MCF 10A (cell line): ENCODE measurements at regions not wholly inside any gene's neighbourhood (a gene's known extent, or its start where the extent isn't known, plus 50 kb on each side); places are given as distances from the start of the nearest gene placed in this dataset.
A peak's percentile ranks its signal among the peaks of the same experiment; 100 is the strongest.

Experiments
- BruUV-seq: library from RNA; stranded (reverse); fragments of 400-500 nt; replicated peaks from 2 replicates; lab custom pipeline; 2021; lab: Mats Ljungman, UMichigan
- CTCF ChIA-PET: fragments of 300-600 bp; sonication (Branson Sonifier 250); formaldehyde crosslinking; extraction: SDS; loops from one replicate; lab custom pipeline; 2021; ENCODE audit warnings: antibody characterized with exemption, inconsistent platforms; lab: Yijun Ruan, JAX
- POLR2A ChIA-PET: fragments of 300-600, 350-650 bp; sonication (Branson Sonifier 250); formaldehyde crosslinking; extraction: SDS; loops from one replicate; lab custom pipeline; 2020; ENCODE audit warnings: antibody characterized with exemption, inconsistent platforms; lab: Yijun Ruan, JAX
- DNase-seq: peaks from one replicate; pipeline ENCODE4 v3.0.0-alpha.2; 2018; ENCODE audit not compliant: unreplicated experiment
- H3K27ac Mint-ChIP-seq: one replicate; pipeline ENCODE4 v1.8.0; 2022; ENCODE audit warnings: mild to moderate bottlenecking, low read depth, mixed read lengths; ENCODE audit not compliant: unreplicated experiment
- H3K27me3 Mint-ChIP-seq: one replicate; pipeline ENCODE4 v1.8.0; 2022; ENCODE audit warnings: mixed read lengths; ENCODE audit not compliant: insufficient read depth, unreplicated experiment
- H3K36me3 Mint-ChIP-seq: one replicate; pipeline ENCODE4 v1.8.0; 2022; ENCODE audit warnings: mild to moderate bottlenecking, moderate library complexity, mixed read lengths; ENCODE audit not compliant: insufficient read depth, unreplicated experiment
- H3K4me1 Mint-ChIP-seq: one replicate; pipeline ENCODE4 v1.8.0; 2022; ENCODE audit warnings: mixed read lengths; ENCODE audit not compliant: insufficient read depth, unreplicated experiment
- H3K4me3 Mint-ChIP-seq: one replicate; pipeline ENCODE4 v1.8.0; 2022; ENCODE audit warnings: mild to moderate bottlenecking, moderate library complexity, mixed read lengths; ENCODE audit not compliant: unreplicated experiment
- H3K9me3 Mint-ChIP-seq: one replicate; pipeline ENCODE4 v1.8.0; 2022; ENCODE audit warnings: mixed read lengths; ENCODE audit not compliant: unreplicated experiment
- CTCF ChIP-seq: fragments of 200-600 bp; IDR thresholded peaks from one replicate; pipeline ENCODE4 v1.8.0; 2022; ENCODE audit warnings: antibody characterized with exemption, mild to moderate bottlenecking; ENCODE audit not compliant: unreplicated experiment
- intact Hi-C: fragments of 100-400 bp; cut with micrococcal nuclease; formaldehyde crosslinking; loops from 2 replicates; pipeline ENCODE4 v1.14.1; 2022

- no TSS peak for BruUV-seq
- Mint-ChIP-seq H3K9me3 (no peaks in the 10 kb centered on the region), H3K27me3 (no peaks in the 10 kb centered on the region), H3K36me3 (no peaks in the 10 kb centered on the region), H3K27ac (peak overlapping the region; percentile 96), H3K4me3 (no peak overlapping the region), H3K4me1 (peaks cover 30% of the 10 kb centered on the region)
- intact Hi-C loops: no loop called here
- CTCF ChIA-PET: interaction anchor here (0.8 to 1.5 kb wide), 4 partner anchors 12 to 261 kb away, joined by 3 to 8 read pairs (median 4); no protein-coding TSS in a partner anchor
- DNase-seq: peak; percentile 87
- POLR2A ChIA-PET: interaction anchor here (0.6 to 1.7 kb wide), 4 partner anchors 19 to 514 kb away, joined by 3 to 4 read pairs (median 4); no protein-coding TSS in a partner anchor
- TF ChIP-seq CTCF: no peak
These were observed 73.8 kb upstream of the PTPRR start for GRCh38 chr12:70994217-70994788.

- DNase-seq: peak; percentile 52
- intact Hi-C loops: no loop called here
- no peak for TF ChIP-seq CTCF
- no peaks in the 10 kb centered on the region for H3K9me3 Mint-ChIP-seq
- H3K4me3 Mint-ChIP-seq: no peak overlapping the region
- H3K27me3 Mint-ChIP-seq: no peaks in the 10 kb centered on the region
- CTCF ChIA-PET: interaction anchor here (0.6 to 1.0 kb wide), 3 partner anchors 10 to 104 kb away, joined by 3 to 4 read pairs (median 3); no protein-coding TSS in a partner anchor
- POLR2A ChIA-PET: interaction anchor here (2.6 kb wide), 1 partner anchor 26 kb away, joined by 6 read pairs; no protein-coding TSS in a partner anchor
- peak overlapping the region; percentile 42 for H3K27ac Mint-ChIP-seq
- H3K36me3 Mint-ChIP-seq: no peaks in the 10 kb centered on the region
- peaks cover 47% of the 10 kb centered on the region for H3K4me1 Mint-ChIP-seq
- BruUV-seq: no TSS peak
These were observed 68.7 kb upstream of the PTPRR start for GRCh38 chr12:70989232-70989631.

- H3K9me3 Mint-ChIP-seq: no peaks in the 10 kb centered on the region
- CTCF ChIA-PET: no interaction called here
- no TSS peak for BruUV-seq
- DNase-seq: peak; percentile 40
- intact Hi-C loops: no loop called here
- H3K4me3 Mint-ChIP-seq: no peak overlapping the region
- H3K27me3 Mint-ChIP-seq: no peaks in the 10 kb centered on the region
- POLR2A ChIA-PET: no interaction called here
- H3K4me1 Mint-ChIP-seq: peaks cover 51% of the 10 kb centered on the region
- H3K36me3 Mint-ChIP-seq: no peaks in the 10 kb centered on the region
- H3K27ac Mint-ChIP-seq: peak overlapping the region; percentile 78
- TF ChIP-seq CTCF: no peak
These were observed 65.3 kb upstream of the PTPRR start for GRCh38 chr12:70985850-70986249.

GRCh38 chr12:70983692-70984091, 63.2 kb upstream of the PTPRR start:
- CTCF ChIA-PET: interaction anchor here (0.9 to 1.4 kb wide), 2 partner anchors 8 to 10 kb away, joined by 3 read pairs; no protein-coding TSS in a partner anchor
- intact Hi-C loops: no loop called here
- DNase-seq: no peak
- H3K4me1 Mint-ChIP-seq: peaks cover 46% of the 10 kb centered on the region
- no peaks in the 10 kb centered on the region for H3K9me3 Mint-ChIP-seq
- H3K27me3 Mint-ChIP-seq: no peaks in the 10 kb centered on the region
- no peak overlapping the region for H3K4me3 Mint-ChIP-seq
- POLR2A ChIA-PET: interaction anchor here (0.8 to 1.4 kb wide), 2 partner anchors 10 to 16 kb away, joined by 3 to 4 read pairs; no protein-coding TSS in a partner anchor
- no TSS peak for BruUV-seq
- TF ChIP-seq CTCF: no peak
- peak overlapping the region; percentile 16 for H3K27ac Mint-ChIP-seq
- H3K36me3 Mint-ChIP-seq: no peaks in the 10 kb centered on the region
